K562 (cell line): ENCODE measurements at regions not wholly inside any gene's neighbourhood (a gene's known extent, or its start where the extent isn't known, plus 50 kb on each side); places are given as distances from the start of the nearest gene placed in this dataset.

Experiments used
- ATAC-seq: fragments of 200-7000 bp; cut with Tn5 transposase; 3 replicates; pipeline ENCODE4 v1.9.1; 2020; ENCODE audit warnings: moderate library complexity
- BruUV-seq: library from RNA; stranded (reverse); fragments of 400-500 nt; replicated peaks from 2 replicates; lab custom pipeline; 2021; lab: Mats Ljungman, UMichigan
- CTCF ChIA-PET: fragments of 300-600 bp; formaldehyde crosslinking; extraction: SDS; loops from one replicate; lab custom pipeline; 2021; ENCODE audit warnings: low intra/inter-chr PET ratio; lab: Yijun Ruan, JAX
- POLR2A ChIA-PET: fragments of 300-600, 350-650 bp; sonication (Branson Sonifier 250); formaldehyde crosslinking; extraction: SDS; loops from one replicate; lab custom pipeline; 2021; ENCODE audit warnings: antibody characterized with exemption, inconsistent platforms; lab: Yijun Ruan, JAX
- DNase-seq, 4 experiments: peaks; one replicate each; pipeline versions ENCODE4 v3.0.0 to v3.0.0-alpha.2; 2011 to 2018; ENCODE audit warnings: low spot score in 3 of 4, mixed read lengths in 3 of 4; ENCODE audit errors: extremely low read depth in 1 of 4
- FAIRE-seq: peaks from 2 replicates; lab custom pipeline; 2011; peaks lifted over from hg19 to GRCh38; lab: Jason Lieb, UNC
- H2AFZ ChIP-seq: 2 replicates; pipeline ENCODE4 v1.6.0; 2011; ENCODE audit warnings: low read depth, low read length, control low read depth, inconsistent platforms
- H3K27ac ChIP-seq: fragments of 200-600 bp; 3 replicates; pipeline ENCODE4 v1.8.0; 2011; ENCODE audit warnings: low read depth, mild to moderate bottlenecking, control low read depth, inconsistent platforms, low read length, moderate library complexity, mixed read lengths; ENCODE audit errors: extremely low read depth
- H3K27me3 ChIP-seq, 2 experiments: fragments of 300-600 bp in 1 of 2; 2 replicates in 1 of 2; 3 replicates in 1 of 2; pipeline versions ENCODE4 v1.6.0 to v1.8.0; 2011; ENCODE audit warnings: inconsistent platforms in 2 of 2, low read length in 2 of 2, mild to moderate bottlenecking in 1 of 2, mixed read lengths in 1 of 2, moderate library complexity in 1 of 2; ENCODE audit not compliant: control insufficient read depth in 2 of 2, insufficient read depth in 2 of 2
- H3K36me3 ChIP-seq: fragments of 300-600 bp; 3 replicates; pipeline ENCODE4 v1.8.0; 2011; ENCODE audit warnings: mild to moderate bottlenecking, low read length, inconsistent platforms; ENCODE audit not compliant: control insufficient read depth, insufficient read depth
- H3K4me1 ChIP-seq, 2 experiments: fragments of 200-600 bp in 1 of 2; replicated peaks in 1 of 2; 2 replicates in 1 of 2; 3 replicates in 1 of 2; pipeline versions ENCODE4 v1.5.1 to v1.8.0; 2011; ENCODE audit warnings: inconsistent platforms in 2 of 2, low read length in 2 of 2, mild to moderate bottlenecking in 1 of 2, mixed read lengths in 1 of 2, moderate library complexity in 1 of 2; ENCODE audit not compliant: control insufficient read depth in 2 of 2, insufficient read depth in 2 of 2
- H3K4me2 ChIP-seq: 2 replicates; pipeline ENCODE4 v1.6.1; 2011; ENCODE audit warnings: low read length, control low read depth, inconsistent platforms, mixed read lengths; ENCODE audit not compliant: insufficient read depth
- H3K4me3 ChIP-seq: fragments of 200-600 bp; sonication (generic), shearing (Covaris generic); 2 replicates; pipeline ENCODE4 v1.5.1; 2016; ENCODE audit warnings: control low read depth, inconsistent platforms
- H3K79me2 ChIP-seq: fragments of 200-600 bp; 3 replicates; pipeline ENCODE4 v1.8.0; 2011; ENCODE audit warnings: low read length, inconsistent platforms; ENCODE audit not compliant: control insufficient read depth, insufficient read depth
- H3K9ac ChIP-seq, 2 experiments: 2 replicates each; pipeline versions ENCODE4 v1.6.0 to v1.6.1; 2011; ENCODE audit warnings: low read depth in 2 of 2, low read length in 2 of 2, control low read depth in 1 of 2, inconsistent platforms in 1 of 2, mild to moderate bottlenecking in 1 of 2, mixed read lengths in 1 of 2; ENCODE audit not compliant: insufficient read depth in 1 of 2
- H3K9me1 ChIP-seq: one replicate; pipeline ENCODE4 v1.6.0; 2011; ENCODE audit warnings: inconsistent platforms, mild to moderate bottlenecking, low read length, moderate library complexity; ENCODE audit not compliant: control insufficient read depth, insufficient read depth
- H3K9me3 ChIP-seq: replicated peaks from 2 replicates; pipeline ENCODE4 v1.5.1; 2011; ENCODE audit warnings: low read depth, low read length, inconsistent platforms; ENCODE audit not compliant: control insufficient read depth, insufficient read depth
- H4K20me1 ChIP-seq: replicated peaks from 2 replicates; pipeline ENCODE4 v1.6.1; 2011; ENCODE audit warnings: low read length, inconsistent platforms, mixed read lengths; ENCODE audit not compliant: control insufficient read depth, insufficient read depth
- ATF4 ChIP-seq: fragments of 450-650 bp; formaldehyde crosslinking; IDR thresholded peaks from 2 replicates; pipeline ENCODE4 v1.4.0; 2022; ENCODE audit warnings: mild to moderate bottlenecking, moderate library complexity
- CGGBP1 ChIP-seq: fragments of 250-450 bp; sonication (Bioruptor Pico); IDR thresholded peaks from 2 replicates; pipeline ENCODE4 v1.9.0; 2021; ENCODE audit warnings: mild to moderate bottlenecking
- CTCF ChIP-seq, 3 experiments: IDR thresholded peaks in 2 of 3; conservative IDR thresholded peaks in 1 of 3; 2 replicates each; pipeline ENCODE4 v1.5.1; 2011 to 2012; ENCODE audit warnings: low read length in 3 of 3, mild to moderate bottlenecking in 3 of 3, control low read depth in 2 of 3, improper control_type of control experiment in 1 of 3, inconsistent platforms in 1 of 3, low read depth in 1 of 3, mixed read lengths in 1 of 3, moderate library complexity in 1 of 3; ENCODE audit not compliant: insufficient read depth in 2 of 3
- RAD21 ChIP-seq, 2 experiments: fragments of 250-450 bp in 1 of 2; fragments of 450-650 bp in 1 of 2; sonication (Bioruptor Pico) in 1 of 2; formaldehyde crosslinking in 1 of 2; IDR thresholded peaks in 1 of 2; conservative IDR thresholded peaks in 1 of 2; 2 replicates each; pipeline versions ENCODE4 v1.4.0 to v1.8.0; 2020 to 2022; ENCODE audit warnings: mild to moderate bottlenecking in 2 of 2, moderate library complexity in 1 of 2
- RFX1 ChIP-seq: fragments of 450-650 bp; IDR thresholded peaks from 2 replicates; pipeline ENCODE4 v1.6.1; 2016; ENCODE audit warnings: mild to moderate bottlenecking, moderate library complexity
- SMC3 ChIP-seq: conservative IDR thresholded peaks from 2 replicates; pipeline ENCODE4 v1.6.1; 2011; ENCODE audit warnings: low read depth, low read length, improper control_type of control experiment; ENCODE audit not compliant: insufficient read depth
- WGBS: fragments of 100-300 bp; shearing (Covaris generic); methylation state at CpG from one replicate; pipeline ENCODE4 v1.1.6; 2016; ENCODE audit warnings: low coverage, mixed read lengths; ENCODE audit not compliant: insufficient coverage; ENCODE audit errors: missing lambda C conversion rate; 5-methylcytosine and 5-hydroxymethylcytosine counted together
- in situ Hi-C: fragments of 300-500 bp; cut with MboI; formaldehyde crosslinking; loops from 4 replicates; pipeline ENCODE4 v1.15.0; 2018; ENCODE audit warnings: inconsistent platforms, mixed read lengths
- intact Hi-C: fragments of 100-400 bp; cut with micrococcal nuclease; formaldehyde crosslinking; loops from 2 replicates; pipeline ENCODE4 v1.14.2; 2022

GRCh38 chr2:898319-898718 lies 52.3 kb upstream of the SNTG2 start:
- in situ Hi-C loops: no loop called here
- no peaks in the 10 kb centered on the region for H3K9me1 ChIP-seq
- DNase-seq (peak in 3 of 4 experiments; percentile 26 to 40 (median 26)), ATAC-seq (peak; percentile 92), FAIRE-seq (no peak)
- H3K9me3 ChIP-seq: no peaks in the 10 kb centered on the region
- peaks cover 0 to 2% of the 10 kb centered on the region in 2 experiments; a peak in 2 of 5 replicates for H3K4me1 ChIP-seq
- H3K79me2 ChIP-seq: no peaks in the 10 kb centered on the region
- ChIA-PET POLR2A (no interaction called here), CTCF (no interaction called here)
- no peak for TF ChIP-seq ATF4
- no peak for TF ChIP-seq CGGBP1 (CRISPR knock-in tag)
- TF ChIP-seq RFX1: peak; percentile 70
- TF ChIP-seq RAD21 (CRISPR knock-in tag; conservative IDR thresholded peaks at IDR 0.05 in 1 of 2, IDR thresholded peaks at IDR 0.05 in 1 of 2): peak in 1 of 2 experiments; percentile 25; a peak in 2 of 4 replicates
- TF ChIP-seq CTCF (IDR thresholded peaks at IDR 0.05 in 2 of 3, conservative IDR thresholded peaks at IDR 0.05 in 1 of 3; ENCODE audit: insufficient read depth in 2 of 3, low read depth in 1 of 3, low read length in 3 of 3): peak; percentile 46 to 61 (median 47); a peak in 5 of 6 replicates
- TF ChIP-seq SMC3: peak; percentile 29
- H3K9ac ChIP-seq: no peak overlapping the region
- intact Hi-C loops: loop anchor here (5.0 kb wide), 1 partner anchor 181 kb away; no protein-coding TSS in a partner anchor
- H4K20me1 ChIP-seq: no peaks in the 10 kb centered on the region; the same call in 1 of the 2 replicates
- H3K27ac ChIP-seq: no peak overlapping the region
- H3K4me3 ChIP-seq: no peak overlapping the region
- BruUV-seq: no TSS peak
- H3K36me3 ChIP-seq: no peaks in the 10 kb centered on the region
- H3K27me3 ChIP-seq: 0 out of 5 replicates have a peak, but pooled peaks cover 0 to under 1% of the 10 kb centered on the region in 2 experiments
- no peak overlapping the region for H3K4me2 ChIP-seq
- 4% methylated on average over 2 of the region's 2 CpGs for WGBS
- no peak overlapping the region for H2AFZ ChIP-seq
